Activated naive CD8-positive, alpha-beta T cell (primary cell): ENCODE measurements at regions not wholly inside any gene's neighbourhood (a gene's known extent, or its start where the extent isn't known, plus 50 kb on each side); places are given as distances from the start of the nearest gene placed in this dataset.

Experiments used
- H3K27ac Mint-ChIP-seq: one replicate; pipeline ENCODE4 v1.8.0; 2021; ENCODE audit warnings: mixed read lengths
- H3K27me3 Mint-ChIP-seq: one replicate; pipeline ENCODE4 v1.8.0; 2021; ENCODE audit warnings: mixed read lengths
- H3K36me3 Mint-ChIP-seq: one replicate; pipeline ENCODE4 v1.8.0; 2021; ENCODE audit warnings: mixed read lengths
- H3K4me1 Mint-ChIP-seq: one replicate; pipeline ENCODE4 v1.8.0; 2021; ENCODE audit warnings: low read depth, mixed read lengths
- H3K4me3 Mint-ChIP-seq: one replicate; pipeline ENCODE4 v1.8.0; 2021; ENCODE audit warnings: mild to moderate bottlenecking, mixed read lengths
- H3K9me3 Mint-ChIP-seq: one replicate; pipeline ENCODE4 v1.8.0; 2021; ENCODE audit warnings: low read depth, mixed read lengths

DNA sequence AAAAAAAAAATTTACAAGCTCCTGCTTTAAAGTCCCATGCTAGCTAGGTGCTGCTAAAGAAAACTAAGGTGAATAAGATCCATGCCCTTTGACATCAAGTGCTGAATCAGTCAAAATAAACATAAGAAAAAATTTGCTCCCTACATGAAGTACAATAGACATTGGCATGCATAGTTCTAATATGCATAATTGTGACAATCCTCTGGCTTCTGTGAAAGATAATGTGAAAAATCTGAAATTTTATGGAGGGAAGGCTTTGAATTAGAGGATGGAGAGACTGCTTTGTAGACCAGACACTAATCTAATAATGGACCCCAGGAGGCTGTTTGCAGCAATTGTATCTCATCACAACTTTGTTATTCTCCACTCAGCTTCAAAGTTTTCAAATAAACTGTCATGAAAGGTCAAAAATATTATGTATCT, 127.9 kb upstream of the CDK1 start:
- Mint-ChIP-seq H3K27me3 (no peaks in the 10 kb centered on the region), H3K9me3 (no peaks in the 10 kb centered on the region), H3K27ac (no peak overlapping the region), H3K36me3 (no peaks in the 10 kb centered on the region), H3K4me1 (no peaks in the 10 kb centered on the region), H3K4me3 (no peak overlapping the region)

DNA sequence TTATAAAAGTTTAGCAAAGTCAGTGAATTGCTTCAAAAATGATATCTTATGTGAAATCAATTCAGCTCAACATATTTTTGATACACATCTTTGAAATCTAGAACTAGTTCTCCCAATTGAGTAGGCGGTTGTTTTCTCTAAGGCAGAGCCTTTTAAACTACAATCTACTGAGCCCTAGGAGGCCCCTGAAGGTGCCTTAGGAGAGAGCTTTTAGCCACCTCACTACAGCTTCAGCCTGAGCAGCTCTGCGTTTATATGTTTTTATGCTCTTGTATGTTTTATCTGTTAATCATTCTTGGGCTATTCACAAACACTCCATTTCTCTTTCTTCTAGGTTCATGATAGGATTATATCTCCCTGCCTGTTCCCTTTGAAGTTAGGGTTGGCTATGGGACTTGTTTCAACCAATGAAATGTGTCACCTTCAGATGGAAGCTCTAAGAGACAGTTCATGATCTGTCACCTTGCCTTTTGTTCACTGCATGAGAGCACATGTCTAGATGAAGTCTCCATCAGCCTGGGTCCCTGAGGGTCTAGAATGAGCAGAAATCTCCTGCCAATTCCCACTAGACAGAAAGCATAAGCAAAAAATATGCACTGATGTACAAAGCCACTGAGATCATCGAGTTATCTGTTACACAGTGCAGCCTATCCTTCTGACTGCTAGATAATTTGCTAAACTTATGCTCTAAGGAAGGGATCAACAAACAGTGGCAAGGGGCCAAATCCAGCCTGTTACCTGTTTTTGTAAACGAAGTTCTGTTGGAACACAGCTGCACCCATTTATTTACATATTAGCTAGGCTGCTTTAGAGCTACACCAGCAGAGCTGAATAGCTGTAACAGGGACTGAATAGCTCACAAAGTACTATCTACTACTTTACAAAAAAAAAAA, 128.5 kb upstream of the CDK1 start:
- H3K4me1 Mint-ChIP-seq, result no peaks in the 10 kb centered on the region
- no peak overlapping the region for H3K4me3 Mint-ChIP-seq
- no peak overlapping the region for H3K27ac Mint-ChIP-seq
- no peaks in the 10 kb centered on the region for H3K9me3 Mint-ChIP-seq
- no peaks in the 10 kb centered on the region for H3K36me3 Mint-ChIP-seq
- H3K27me3 Mint-ChIP-seq, result no peaks in the 10 kb centered on the region

DNA sequence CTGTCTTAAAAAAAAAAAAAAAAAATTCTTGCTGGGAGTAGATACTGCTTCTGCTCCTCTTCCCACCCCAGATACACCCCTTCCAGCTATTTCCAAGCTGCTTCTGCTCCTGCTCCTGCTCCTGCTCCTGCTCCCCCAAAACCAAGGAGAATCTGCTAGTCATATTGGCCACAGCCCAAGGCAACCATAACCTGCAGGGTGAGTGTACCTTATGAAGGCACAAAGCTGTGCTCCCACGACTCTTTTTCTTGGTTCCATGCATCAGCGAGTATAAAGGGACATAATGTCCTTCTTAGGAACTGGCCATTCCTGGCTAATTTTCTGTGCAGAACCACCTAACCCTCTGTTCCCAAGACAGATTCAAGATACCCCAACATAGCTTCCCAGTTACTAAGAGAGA, 129.5 kb upstream of the CDK1 start:
- H3K9me3 Mint-ChIP-seq, result no peaks in the 10 kb centered on the region
- H3K27ac Mint-ChIP-seq, result no peak overlapping the region
- H3K4me1 Mint-ChIP-seq, result no peaks in the 10 kb centered on the region
- H3K27me3 Mint-ChIP-seq, result peaks cover 1% of the 10 kb centered on the region
- H3K36me3 Mint-ChIP-seq, result no peaks in the 10 kb centered on the region
- no peak overlapping the region for H3K4me3 Mint-ChIP-seq

DNA sequence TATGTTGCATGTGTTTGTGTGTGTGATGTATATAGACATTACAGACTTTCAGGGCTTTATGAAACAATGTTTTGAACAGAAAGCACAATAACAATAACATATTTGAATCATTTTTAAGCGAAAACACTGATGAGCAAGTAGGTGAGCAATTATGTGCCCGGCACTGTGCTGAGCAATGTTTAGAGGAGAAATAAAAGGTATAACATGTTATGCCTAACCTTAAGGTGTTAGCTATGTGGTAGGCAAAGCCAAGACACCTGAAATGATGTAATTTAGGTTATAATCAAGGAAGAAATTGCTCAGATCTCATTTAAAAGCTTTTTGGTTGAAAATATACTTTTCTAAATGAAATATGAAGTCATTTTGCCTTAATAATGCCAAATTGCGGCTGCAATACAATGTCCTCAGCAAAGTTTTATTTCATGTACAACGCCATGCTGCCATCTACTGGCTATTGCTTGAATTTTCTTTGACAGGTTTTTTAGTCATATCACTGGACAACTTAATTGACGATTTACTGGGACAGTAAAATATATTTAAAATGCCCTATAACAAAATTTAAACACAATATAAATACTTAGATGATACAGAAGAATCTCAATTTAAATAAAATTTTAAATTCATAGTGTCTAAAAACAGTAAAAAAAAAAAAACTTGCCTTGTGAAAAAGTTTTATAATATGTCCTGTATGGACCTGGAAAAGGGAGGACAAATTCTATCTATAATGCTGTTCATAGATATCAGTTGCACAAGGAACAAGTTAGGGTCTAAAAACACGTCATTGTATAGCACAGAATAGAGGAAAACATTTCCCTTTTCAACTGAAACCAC, 131.1 kb upstream of the CDK1 start:
- H3K36me3 Mint-ChIP-seq, result no peaks in the 10 kb centered on the region
- peaks cover 1% of the 10 kb centered on the region for H3K27me3 Mint-ChIP-seq
- H3K4me3 Mint-ChIP-seq, result no peak overlapping the region
- H3K27ac Mint-ChIP-seq, result no peak overlapping the region
- H3K4me1 Mint-ChIP-seq, result no peaks in the 10 kb centered on the region
- no peaks in the 10 kb centered on the region for H3K9me3 Mint-ChIP-seq

DNA sequence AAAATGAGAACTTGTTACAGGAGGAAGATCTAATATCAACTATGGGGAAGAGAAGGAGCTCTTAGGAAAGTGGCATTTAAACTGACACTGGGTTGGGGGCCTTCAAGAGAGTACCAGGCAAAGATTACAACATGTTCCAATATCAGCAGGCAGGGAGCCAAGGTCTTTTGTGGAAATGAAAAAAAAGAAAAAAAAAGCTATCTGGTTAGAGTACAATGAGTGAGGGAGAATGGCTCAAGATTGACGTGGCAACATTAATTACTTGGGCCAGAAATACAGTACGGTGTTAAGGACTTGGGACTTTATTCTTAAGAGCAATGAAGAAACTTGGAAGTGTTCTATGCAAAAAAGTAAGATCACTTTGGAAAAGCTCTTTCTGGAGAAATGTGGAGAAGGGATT, 132.3 kb upstream of the CDK1 start:
- Mint-ChIP-seq H3K36me3 (no peaks in the 10 kb centered on the region), H3K27ac (no peak overlapping the region), H3K4me3 (no peak overlapping the region), H3K9me3 (no peaks in the 10 kb centered on the region), H3K27me3 (peaks cover 1% of the 10 kb centered on the region), H3K4me1 (no peaks in the 10 kb centered on the region)

DNA sequence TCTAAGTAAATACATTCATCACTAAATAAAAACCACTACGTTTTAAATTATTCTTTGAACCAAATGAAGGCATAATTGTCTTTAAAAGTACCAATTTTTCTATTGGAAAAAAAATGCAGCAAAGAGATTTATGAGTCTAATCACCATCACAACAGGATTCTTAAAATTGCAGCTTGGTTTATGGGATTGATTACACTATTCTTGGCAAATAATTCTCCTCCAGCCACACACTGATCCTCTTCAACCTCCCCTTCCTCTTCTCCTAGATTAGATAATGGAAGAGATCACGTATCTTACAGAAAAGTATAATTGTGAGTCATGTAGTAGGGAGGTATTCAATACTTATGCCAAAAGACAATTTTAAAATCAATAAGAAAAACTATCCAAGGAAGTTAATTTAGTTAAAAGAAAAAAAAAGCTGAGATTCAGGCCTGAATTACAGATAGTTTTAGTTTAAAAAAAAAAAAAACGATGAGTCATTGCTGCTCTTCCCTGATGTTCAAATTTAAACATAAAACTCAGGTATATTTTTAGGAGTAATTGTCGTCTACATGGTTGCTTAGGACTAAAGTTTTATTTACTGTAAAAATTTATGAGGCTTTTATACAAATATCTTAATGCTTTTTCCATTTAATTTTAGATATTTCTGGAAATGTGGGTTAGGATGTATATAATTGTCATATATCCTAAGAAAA, 133.7 kb upstream of the CDK1 start:
- Mint-ChIP-seq H3K36me3 (no peaks in the 10 kb centered on the region), H3K9me3 (no peaks in the 10 kb centered on the region), H3K27ac (no peak overlapping the region), H3K4me1 (no peaks in the 10 kb centered on the region), H3K4me3 (no peak overlapping the region), H3K27me3 (peaks cover 1% of the 10 kb centered on the region)

DNA sequence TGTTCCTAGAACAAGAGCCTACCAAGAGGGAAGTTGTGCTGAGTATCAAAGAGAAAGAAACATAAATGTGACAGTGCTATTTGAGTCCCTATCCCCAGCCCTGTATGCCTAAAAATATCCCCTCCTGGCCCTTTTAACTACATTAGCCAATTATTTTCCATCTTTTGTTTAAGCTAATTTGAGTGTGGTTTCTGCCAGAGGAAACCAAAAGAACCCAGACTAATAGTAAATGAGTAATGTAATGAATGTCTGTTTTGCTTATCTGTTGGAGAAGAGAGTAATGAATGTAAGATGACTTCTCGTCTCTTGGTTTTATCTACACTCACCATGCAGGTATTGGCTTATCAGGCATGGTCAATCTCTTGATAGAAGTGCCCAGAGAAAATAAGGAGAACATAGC, 134.4 kb upstream of the CDK1 start:
- peaks cover 1% of the 10 kb centered on the region for H3K27me3 Mint-ChIP-seq
- H3K4me1 Mint-ChIP-seq, result no peaks in the 10 kb centered on the region
- no peaks in the 10 kb centered on the region for H3K9me3 Mint-ChIP-seq
- no peak overlapping the region for H3K4me3 Mint-ChIP-seq
- no peaks in the 10 kb centered on the region for H3K36me3 Mint-ChIP-seq
- H3K27ac Mint-ChIP-seq, result no peak overlapping the region

DNA sequence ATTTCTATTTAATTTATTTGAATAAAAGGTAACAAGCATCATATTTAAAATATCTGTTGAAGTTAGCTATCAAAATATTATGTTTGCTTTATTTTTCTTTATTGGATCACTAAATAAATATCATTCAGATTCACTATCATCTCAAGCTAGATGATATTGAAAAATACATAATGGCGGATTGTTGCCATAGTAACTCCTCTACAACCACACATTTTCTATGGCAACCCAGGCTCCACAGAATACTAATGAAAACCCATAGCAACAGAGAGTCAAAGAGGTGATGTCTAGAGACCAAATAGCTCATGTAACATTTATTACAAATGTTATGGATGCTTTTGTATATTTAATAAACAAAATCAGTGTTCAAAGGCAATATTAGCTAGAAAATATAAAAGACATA, 148.9 kb upstream of the CDK1 start:
- no peak overlapping the region for H3K4me3 Mint-ChIP-seq

DNA sequence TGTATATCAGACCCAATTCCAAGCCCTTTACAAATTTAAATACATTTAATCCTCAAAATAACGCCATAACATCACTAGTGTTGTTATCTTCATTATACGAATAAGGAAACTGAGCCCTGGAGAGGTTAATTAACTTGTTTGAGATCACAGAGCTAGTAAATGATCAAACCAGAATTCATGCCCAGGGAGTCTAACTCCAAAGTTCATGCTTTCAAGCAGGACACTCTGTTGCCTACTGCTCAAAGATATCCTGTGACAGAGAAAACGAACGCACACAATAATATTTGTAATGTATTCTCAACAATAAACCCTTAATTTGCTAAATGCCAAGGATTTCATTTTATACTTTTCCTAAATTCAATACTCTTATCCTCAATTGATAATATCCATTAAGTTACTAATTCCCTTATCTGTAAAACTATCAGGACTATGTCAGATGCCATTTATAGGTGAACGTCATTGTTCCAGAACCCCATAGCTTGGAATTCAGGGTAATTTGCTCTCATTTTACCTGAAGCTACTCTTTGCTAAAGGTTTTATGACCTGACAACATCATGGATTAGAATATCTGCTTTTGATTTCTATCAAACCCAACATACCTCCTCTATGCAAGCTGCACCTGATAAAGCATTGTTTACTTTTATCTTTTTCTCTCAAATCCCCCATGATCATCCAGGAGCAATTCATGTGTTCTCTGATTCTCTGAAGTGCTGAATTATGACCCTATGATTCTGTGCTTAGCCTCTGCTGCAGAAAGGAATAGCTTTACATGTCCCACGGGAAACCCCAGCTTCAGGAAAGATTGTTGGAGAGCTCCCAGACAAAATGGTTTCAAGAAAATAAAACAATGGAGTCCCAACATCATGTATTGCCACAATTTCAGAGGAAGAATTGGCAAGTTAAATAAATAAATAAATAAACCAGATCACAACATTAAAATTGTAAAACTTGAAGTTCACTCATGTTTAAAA, 150.2 kb upstream of the CDK1 start:
- H3K36me3 Mint-ChIP-seq, result no peaks in the 10 kb centered on the region
- peaks cover 3% of the 10 kb centered on the region for H3K27me3 Mint-ChIP-seq
- no peak overlapping the region for H3K4me3 Mint-ChIP-seq
- no peaks in the 10 kb centered on the region for H3K9me3 Mint-ChIP-seq
- no peaks in the 10 kb centered on the region for H3K4me1 Mint-ChIP-seq
- no peak overlapping the region for H3K27ac Mint-ChIP-seq

More for the DNA sequence above, 148.9 kb upstream of the CDK1 start:
- Mint-ChIP-seq H3K36me3 (no peaks in the 10 kb centered on the region), H3K9me3 (no peaks in the 10 kb centered on the region), H3K27ac (no peak overlapping the region), H3K4me1 (no peaks in the 10 kb centered on the region), H3K27me3 (peaks cover 5% of the 10 kb centered on the region)

DNA sequence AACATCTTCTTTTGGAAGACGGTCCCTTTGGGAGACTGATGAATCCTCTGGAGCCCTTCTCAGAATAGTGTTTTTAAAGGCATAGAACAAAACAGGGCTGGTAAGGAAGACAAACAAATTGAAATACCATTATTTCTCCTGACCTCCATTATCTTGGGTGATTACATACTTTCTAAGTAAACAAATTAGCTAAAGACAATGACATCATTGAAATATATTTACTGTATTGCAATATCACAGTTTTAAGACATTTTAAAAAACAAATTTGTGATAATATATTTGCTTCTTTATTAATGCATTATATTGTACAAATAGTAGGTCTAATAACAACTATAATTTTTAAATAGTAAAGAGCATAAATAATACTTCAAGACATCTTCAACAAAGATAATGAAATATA, 152.2 kb upstream of the CDK1 start:
- H3K4me1 Mint-ChIP-seq, result no peaks in the 10 kb centered on the region
- no peaks in the 10 kb centered on the region for H3K9me3 Mint-ChIP-seq
- H3K4me3 Mint-ChIP-seq, result no peak overlapping the region
- H3K27ac Mint-ChIP-seq, result no peak overlapping the region
- peaks cover 3% of the 10 kb centered on the region for H3K27me3 Mint-ChIP-seq
- no peaks in the 10 kb centered on the region for H3K36me3 Mint-ChIP-seq

DNA sequence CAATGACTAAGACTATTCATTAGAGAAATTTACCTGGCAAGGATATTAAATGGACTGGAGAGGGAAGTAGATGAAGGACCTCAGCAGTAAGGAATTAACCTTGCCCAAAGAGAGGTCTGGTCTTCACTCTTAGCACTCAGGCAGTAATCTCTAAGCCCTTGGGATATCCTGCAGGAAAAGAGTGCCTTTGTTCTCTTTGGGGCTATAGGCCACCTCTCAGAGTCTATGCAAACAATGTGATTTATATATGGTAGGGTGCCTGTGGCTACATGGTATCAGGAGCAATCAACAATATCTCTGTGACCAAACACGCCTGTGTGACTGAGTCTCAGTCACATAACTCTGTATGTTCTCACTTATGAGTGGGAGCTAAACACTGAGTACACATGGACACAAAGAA, 154.7 kb upstream of the CDK1 start:
- Mint-ChIP-seq H3K27me3 (no peaks in the 10 kb centered on the region), H3K27ac (no peak overlapping the region), H3K4me1 (no peaks in the 10 kb centered on the region), H3K4me3 (no peak overlapping the region), H3K9me3 (no peaks in the 10 kb centered on the region), H3K36me3 (no peaks in the 10 kb centered on the region)

DNA sequence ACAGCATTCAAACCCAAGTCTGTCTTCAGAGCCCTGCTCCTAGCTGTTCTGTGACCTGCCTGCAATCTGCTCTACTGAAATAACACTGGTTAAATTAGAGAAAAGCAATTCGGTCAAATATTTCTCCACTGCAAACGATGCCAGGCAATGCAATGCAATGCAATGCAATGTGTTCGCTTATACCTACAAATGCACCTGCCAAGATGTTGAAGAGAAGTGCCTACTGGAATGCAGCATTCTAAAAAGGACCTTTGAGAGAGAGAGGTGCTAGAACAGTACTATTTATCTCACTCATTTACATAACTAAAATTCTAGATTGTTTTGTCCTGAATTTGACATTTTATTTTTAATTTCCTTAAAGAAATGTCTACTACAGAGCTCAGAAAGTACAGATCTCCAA, 157.3 kb upstream of the CDK1 start:
- Mint-ChIP-seq H3K4me3 (no peak overlapping the region), H3K36me3 (no peaks in the 10 kb centered on the region), H3K9me3 (no peaks in the 10 kb centered on the region), H3K27ac (no peak overlapping the region), H3K27me3 (no peaks in the 10 kb centered on the region), H3K4me1 (no peaks in the 10 kb centered on the region)

DNA sequence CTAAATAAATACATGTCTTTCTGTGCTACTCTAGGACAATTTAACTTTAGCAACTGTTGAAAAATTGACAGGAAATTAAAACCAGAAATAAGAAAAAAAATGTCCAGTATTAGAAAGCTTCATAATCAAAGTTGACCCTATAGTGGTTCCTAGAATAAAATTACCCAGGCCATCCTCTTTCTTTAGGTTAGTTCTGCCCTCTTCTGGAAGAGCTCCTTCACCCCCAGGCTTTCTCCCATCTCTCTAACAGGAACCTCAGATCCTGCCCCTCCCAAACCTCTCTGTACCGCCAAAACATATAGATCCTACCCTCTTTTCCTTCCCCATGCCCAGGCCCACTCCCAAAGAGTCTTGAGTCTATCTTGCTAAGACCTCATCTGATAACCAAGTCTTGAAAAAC, 159.4 kb upstream of the CDK1 start:
- Mint-ChIP-seq H3K4me1 (no peaks in the 10 kb centered on the region), H3K27ac (no peak overlapping the region), H3K27me3 (no peaks in the 10 kb centered on the region), H3K9me3 (no peaks in the 10 kb centered on the region), H3K36me3 (no peaks in the 10 kb centered on the region), H3K4me3 (no peak overlapping the region)

DNA sequence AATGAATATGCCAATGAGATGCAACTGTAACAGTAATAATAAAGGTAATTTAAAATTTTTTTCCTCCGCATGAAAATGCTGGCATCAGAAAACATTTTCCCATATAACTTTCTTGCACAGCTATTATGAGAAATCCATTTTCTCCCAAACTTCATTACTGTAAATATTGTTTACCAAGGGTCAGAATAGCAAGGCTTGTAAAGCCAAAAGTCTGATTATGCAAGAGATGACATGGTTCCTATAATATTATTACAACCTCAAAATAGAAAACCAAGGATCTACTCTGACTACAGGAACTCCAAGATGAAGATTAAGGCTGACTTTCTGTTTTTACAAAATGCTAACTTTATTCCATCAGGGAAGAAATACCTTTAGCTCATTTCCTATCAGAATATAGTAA, 162.7 kb upstream of the CDK1 start:
- Mint-ChIP-seq H3K27ac (no peak overlapping the region), H3K4me3 (no peak overlapping the region), H3K27me3 (no peaks in the 10 kb centered on the region), H3K36me3 (no peaks in the 10 kb centered on the region), H3K4me1 (peaks cover 7% of the 10 kb centered on the region), H3K9me3 (no peaks in the 10 kb centered on the region)
